ENCODE measurements at regions not wholly inside any gene's neighbourhood (a gene's known extent, or its start where the extent isn't known, plus 50 kb on each side); places are given as distances from the start of the nearest gene placed in this dataset.

DNA sequence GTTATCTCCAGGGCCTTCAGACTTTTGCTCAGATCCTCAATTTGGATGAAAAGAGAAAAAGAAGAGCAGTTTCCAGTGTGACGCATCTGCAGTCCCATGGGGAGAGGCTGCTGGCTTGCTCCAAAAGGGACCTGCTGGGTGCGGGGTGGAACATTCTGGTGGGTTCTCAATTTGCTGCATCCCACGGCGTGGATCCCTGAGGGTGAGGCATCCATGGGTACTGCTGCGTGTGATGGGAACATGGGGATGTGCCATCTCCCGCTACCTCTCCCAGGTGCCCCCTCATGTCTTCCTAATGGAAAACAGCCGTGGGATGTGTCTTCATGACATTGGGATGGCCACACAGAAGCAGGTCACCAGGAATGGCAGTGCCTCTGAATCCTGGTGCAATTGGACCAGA lies 221.3 kb upstream of the AJAP1 start:
- TF ChIP-seq EZH2 (IDR thresholded peaks at IDR 0.05): no peak
- TF ChIP-seq POLR2AphosphoS5 (IDR thresholded peaks at IDR 0.05; ENCODE audit: borderline replicate concordance, low read depth, low read length): no peak
- TF ChIP-seq FOXP2 (optimal IDR thresholded peaks at IDR 0.05; ENCODE audit: control extremely low read depth, extremely low read length, insufficient read depth): no peak
